ENCODE measurements at regions not wholly inside any gene's neighbourhood (a gene's known extent, or its start where the extent isn't known, plus 50 kb on each side); places are given as distances from the start of the nearest gene placed in this dataset.

- Histone ChIP-seq H3K27me3 (ENCODE audit: control insufficient read depth, insufficient read depth, low read length) (no peaks in the 10 kb centered on the region), H3K79me1 (ENCODE audit: low read depth in 1 of 2, low read length in 2 of 2) (no peaks in the 10 kb centered on the region), H3K9me3 (ENCODE audit: control insufficient read depth, insufficient read depth, low read length) (peaks cover 14% of the 10 kb centered on the region), H3K27ac (ENCODE audit: insufficient read depth, low read length) (no peak overlapping the region), H4K91ac (ENCODE audit: insufficient read depth, low read depth, low read length) (no peak overlapping the region), H4K8ac (ENCODE audit: low read depth in 2 of 2, low read length in 2 of 2) (no peak overlapping the region), H2BK15ac (ENCODE audit: low read depth, low read length) (no peak overlapping the region), H4K20me1 (ENCODE audit: insufficient read depth, low read length) (no peaks in the 10 kb centered on the region), H2BK5ac (ENCODE audit: low read depth, low read length, poor library complexity, severe bottlenecking) (no peak overlapping the region), H2BK120ac (ENCODE audit: low read depth, low read length) (no peak overlapping the region), H2AK5ac (ENCODE audit: low read depth, low read length) (no peak overlapping the region), H3K18ac (ENCODE audit: low read depth, low read length) (no peak overlapping the region), H2AK9ac (replicated peaks; ENCODE audit: low read depth, low read length, poor library complexity) (no peak overlapping the region), H3K4ac (ENCODE audit: low read depth, low read length) (no peak overlapping the region), H3K4me3 (ENCODE audit: insufficient read depth, low read depth, low read length) (no peak overlapping the region), H2AFZ (replicated peaks; ENCODE audit: low read length, poor library complexity) (no peak overlapping the region), H3K4me1 (ENCODE audit: control insufficient read depth, insufficient read depth, low read length) (no peaks in the 10 kb centered on the region), H3K56ac (ENCODE audit: extremely low read depth, insufficient read depth, low read length) (no peak overlapping the region), H4K5ac (ENCODE audit: low read depth, low read length) (no peak overlapping the region), H3K14ac (replicated peaks; ENCODE audit: low read depth, low read length) (no peak overlapping the region), H3K23ac (ENCODE audit: low read depth, low read length) (no peak overlapping the region), H3K4me2 (ENCODE audit: low read depth, low read length) (no peak overlapping the region), H3K36me3 (ENCODE audit: control insufficient read depth, insufficient read depth, low read length) (no peaks in the 10 kb centered on the region), H3K9me1 (ENCODE audit: insufficient read depth, low read length) (no peaks in the 10 kb centered on the region), H2BK20ac (ENCODE audit: low read depth, low read length) (no peak overlapping the region), H3K9ac (ENCODE audit: low read depth, low read length) (no peak overlapping the region)
- no peak for TF ChIP-seq CHD1 (IDR thresholded peaks at IDR 0.05; ENCODE audit: low read depth, low read length)
- TF ChIP-seq POLR2A (IDR thresholded peaks at IDR 0.05; ENCODE audit: low read depth, low read length): no peak
- TF ChIP-seq RFX5 (IDR thresholded peaks at IDR 0.05; ENCODE audit: low read depth, low read length): no peak
- no peak for TF ChIP-seq CTCF (conservative IDR thresholded peaks at IDR 0.05; ENCODE audit: low read depth, low read length)
- no peak for TF ChIP-seq NFE2L2 (IDR thresholded peaks at IDR 0.05; ENCODE audit: low read depth, low read length)
- TF ChIP-seq RCOR1 (IDR thresholded peaks at IDR 0.05; ENCODE audit: insufficient replicate concordance, low read length): no peak
- TF ChIP-seq BHLHE40 (IDR thresholded peaks at IDR 0.05; ENCODE audit: low read depth, low read length): no peak
- no peak for TF ChIP-seq USF2 (IDR thresholded peaks at IDR 0.05; ENCODE audit: low read depth, low read length)
- TF ChIP-seq SMC3 (IDR thresholded peaks at IDR 0.05; ENCODE audit: low read depth, low read length): no peak
- no peak for TF ChIP-seq CEBPB (IDR thresholded peaks at IDR 0.05; ENCODE audit: low read depth, low read length)
- TF ChIP-seq ELK1 (IDR thresholded peaks at IDR 0.05; ENCODE audit: borderline replicate concordance, low read depth, low read length): no peak
- no peak for TF ChIP-seq MAZ (IDR thresholded peaks at IDR 0.05; ENCODE audit: borderline replicate concordance, low read depth, low read length)
- TF ChIP-seq MAFK (IDR thresholded peaks at IDR 0.05; ENCODE audit: low read depth, low read length): no peak
- no peak for TF ChIP-seq RAD21 (IDR thresholded peaks at IDR 0.05; ENCODE audit: low read length)
- in situ Hi-C loops (cut with MboI; ENCODE audit: low sequenced_read_pairs): no loop called here
- ChIA-PET POLR2A (ENCODE audit: unreplicated experiment) (no interaction called here), CTCF (no interaction called here)
- DNase-seq (no peak), ATAC-seq (ENCODE audit: low read depth) (no peak)
- no CpG with 5 or more reads among the region's 1 CpG for WGBS, 2 experiments (ENCODE audit: extremely low coverage in 2 of 2, insufficient read length in 1 of 2)
- intact Hi-C loops (cut with micrococcal nuclease): no loop called here
- dilution Hi-C loops (cut with HindIII; ENCODE audit: low sequenced_read_pairs, unreplicated experiment): no loop called here
- BruUV-seq (replicated peaks): no TSS peak
These were observed 304.4 kb upstream of the RTL1 start for GRCh38 chr14:101207897-101208296.
